Sciatic nerve (tissue), 2 donors: ENCODE measurements at regions not wholly inside any gene's neighbourhood (a gene's known extent, or its start where the extent isn't known, plus 50 kb on each side); places are given as distances from the start of the nearest gene placed in this dataset.

Experiments
- ATAC-seq: fragments of 200-7000 bp; cut with Tn5 transposase; one replicate; pipeline ENCODE4 v1.9.1; 2020; ENCODE audit warnings: mild to moderate bottlenecking, moderate library complexity
- DNase-seq: peaks from one replicate; pipeline ENCODE4 v3.0.0-alpha.2; 2020; ENCODE audit warnings: low spot score
- intact Hi-C: fragments of 100-400 bp; cut with DNase I; formaldehyde crosslinking; loops from one replicate; pipeline ENCODE4 v1.14.2; 2022
- donor health status: DM: no; HTN: no; CAD: no.
- donor health status: DM: no; HTN: no; CAD: no.

DNA sequence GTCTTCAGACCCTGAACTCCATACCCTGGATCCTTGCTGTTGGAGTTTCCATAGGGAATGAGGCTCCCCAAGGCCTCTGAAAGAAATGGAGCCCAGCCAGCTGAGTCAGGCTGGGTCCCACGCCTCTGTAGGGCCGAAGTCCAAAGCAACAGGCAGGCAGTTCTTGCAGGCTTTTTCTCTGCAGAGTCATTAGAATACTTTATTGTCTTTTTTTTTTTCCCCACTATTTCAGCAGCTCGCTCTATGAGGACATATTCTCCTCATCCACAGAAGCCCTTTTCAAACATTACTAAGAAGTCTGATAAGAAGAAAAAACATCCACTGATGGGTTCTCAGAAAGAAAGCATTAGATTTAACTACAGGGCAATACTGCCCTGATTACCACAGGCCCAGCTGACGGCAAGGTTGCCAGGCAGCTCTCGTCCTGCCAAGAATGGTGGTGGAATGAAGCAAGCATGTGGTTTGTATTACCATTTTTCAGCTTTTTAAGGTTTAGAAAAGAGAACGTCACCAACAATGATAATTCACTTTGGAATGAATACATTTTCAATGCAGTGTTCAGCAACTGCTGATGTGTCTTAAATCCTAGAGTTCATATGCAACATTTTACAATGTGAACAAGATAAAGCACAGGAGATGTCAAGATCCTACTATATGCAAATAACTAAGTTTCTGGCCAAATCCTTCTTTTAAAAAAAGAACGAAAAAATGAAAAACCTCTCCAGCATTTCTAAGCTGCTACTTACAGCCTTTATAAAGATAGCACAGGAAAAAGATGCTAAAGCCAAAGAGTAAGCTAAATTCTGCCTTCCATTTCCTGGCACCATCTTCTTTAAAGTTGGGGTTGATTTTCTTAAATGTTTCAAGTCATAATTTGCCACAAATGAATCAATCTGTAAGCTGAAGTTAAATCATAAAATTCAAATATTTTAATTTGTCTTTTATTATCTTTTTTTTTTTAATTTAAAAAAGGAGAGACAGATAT is 223.6 kb upstream of the CITED2 start:
- ATAC-seq (peak; percentile 87), DNase-seq (peak; percentile 73)
- intact Hi-C loops, result no loop called here

DNA sequence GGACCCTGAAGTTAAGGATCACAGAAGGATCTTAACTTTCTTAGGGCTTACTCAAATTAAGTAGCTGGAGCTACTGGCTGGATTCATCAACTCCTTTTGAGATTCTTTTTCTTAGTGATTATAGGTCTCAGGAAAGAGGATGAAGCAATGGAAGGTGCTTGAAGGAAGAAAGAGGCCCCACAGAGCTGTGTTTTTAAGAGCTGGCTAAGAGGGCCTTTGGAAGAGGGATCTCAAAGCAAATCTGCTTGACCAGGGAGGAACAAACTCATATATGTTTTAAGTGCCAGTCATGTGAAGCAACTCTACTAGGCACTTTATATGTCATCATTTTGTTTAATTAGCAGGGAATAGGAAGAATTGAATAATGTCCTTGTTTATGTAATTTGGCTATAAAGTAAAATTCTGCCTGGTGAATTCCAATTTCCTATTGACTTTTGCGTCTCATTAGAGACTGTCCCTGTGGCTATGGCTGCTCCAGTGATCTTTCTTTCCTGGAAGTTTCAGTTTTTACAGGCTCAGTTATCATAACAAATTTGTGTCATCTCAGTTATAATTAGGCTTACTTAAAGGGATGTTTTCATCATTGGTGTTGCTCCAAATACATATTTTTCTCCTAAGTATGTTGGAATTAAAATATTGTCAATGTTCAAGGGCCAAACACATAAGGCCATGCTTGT is 222.8 kb upstream of the CITED2 start:
- ATAC-seq (peak; percentile 53), DNase-seq (no peak)
- intact Hi-C loops, result no loop called here

DNA sequence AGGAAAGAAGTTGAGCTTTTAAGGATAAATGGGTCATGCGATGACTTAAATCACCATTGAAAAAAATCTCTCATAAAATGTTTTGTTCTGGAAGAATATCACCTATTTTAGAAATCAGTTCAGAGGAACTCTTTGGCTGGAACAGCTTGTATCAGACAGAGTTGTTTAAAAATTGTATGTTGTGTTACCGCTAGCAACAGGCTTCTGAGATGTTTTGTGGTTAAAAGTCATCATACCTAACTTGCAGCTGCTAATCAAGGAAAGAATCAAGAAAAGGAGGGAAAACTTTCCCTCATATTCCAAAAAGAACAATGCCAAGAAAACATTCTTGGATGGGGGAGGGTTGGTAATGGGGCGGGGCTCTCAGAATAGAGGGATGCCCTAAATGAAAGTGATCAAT is 220.7 kb upstream of the CITED2 start:
- intact Hi-C loops, result no loop called here
- DNase-seq (no peak), ATAC-seq (no peak)

DNA sequence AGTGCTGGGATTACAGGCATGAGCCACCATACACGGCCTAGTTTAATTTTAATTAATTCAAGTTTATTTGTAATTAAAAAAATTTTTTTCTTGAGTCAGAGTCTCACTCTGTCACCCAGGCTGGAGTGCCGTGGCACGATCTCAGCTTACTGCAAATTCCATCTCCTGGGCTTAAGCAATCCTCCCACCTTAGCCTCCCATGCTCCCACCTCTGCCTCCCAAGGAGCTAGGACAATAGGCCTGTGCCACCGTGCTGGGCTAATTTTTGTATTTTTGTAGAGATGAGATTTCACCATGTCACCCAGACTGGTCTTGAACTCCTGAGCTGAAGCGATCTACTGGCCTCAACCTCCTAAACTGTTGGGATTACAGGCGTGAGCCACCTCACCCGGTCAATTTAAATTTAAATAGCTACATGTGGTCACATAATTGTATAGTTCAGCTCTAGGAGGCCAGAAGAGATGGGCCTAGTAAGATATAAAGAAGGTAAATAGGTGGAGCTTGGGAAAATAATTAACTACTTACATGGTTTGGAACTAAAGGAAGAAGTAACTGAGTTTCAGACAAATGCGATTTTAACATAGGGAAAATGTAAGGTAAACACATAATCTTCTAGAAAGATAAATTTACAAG is 220.0 kb upstream of the CITED2 start:
- ATAC-seq (no peak), DNase-seq (no peak)
- intact Hi-C loops, result no loop called here

DNA sequence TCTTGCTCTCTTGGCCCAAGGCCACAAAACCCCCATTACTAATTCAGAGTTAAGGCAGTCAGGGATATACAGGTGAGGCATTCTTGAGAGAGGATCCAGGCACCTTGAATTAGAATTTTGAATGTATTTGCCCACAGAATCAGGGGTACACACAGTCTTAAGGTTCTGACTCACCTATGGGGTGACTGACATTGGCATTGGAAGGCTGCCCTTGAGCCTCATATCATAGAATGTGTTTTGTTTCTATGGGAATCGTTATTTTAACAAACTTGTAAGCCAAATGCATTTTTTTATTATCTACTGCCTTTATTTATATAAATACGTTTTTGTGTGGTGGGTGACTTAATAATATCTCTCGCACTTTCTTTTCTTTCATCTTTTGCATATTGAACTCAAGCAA is 218.6 kb upstream of the CITED2 start:
- intact Hi-C loops, result no loop called here
- ATAC-seq, result no peak
- no peak for DNase-seq

DNA sequence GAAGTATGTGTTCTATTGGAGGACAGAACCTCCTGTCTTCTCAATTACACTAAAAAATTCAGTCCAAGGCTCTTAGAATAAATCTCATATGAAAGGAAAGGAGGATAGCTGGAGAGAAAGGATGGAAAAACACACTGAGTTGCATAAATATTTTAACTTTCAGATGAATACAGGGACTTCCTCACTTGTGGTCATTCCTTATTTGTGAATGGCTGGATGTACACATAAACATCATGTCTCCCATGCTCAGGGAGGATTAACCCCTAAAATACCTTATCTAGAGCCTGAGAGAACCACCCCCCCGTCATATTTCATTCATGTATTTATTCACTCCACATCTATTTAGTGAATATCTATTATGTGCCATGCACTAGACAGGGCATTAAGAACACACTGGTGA is 217.6 kb upstream of the CITED2 start:
- intact Hi-C loops, result no loop called here
- DNase-seq (no peak), ATAC-seq (no peak)

DNA sequence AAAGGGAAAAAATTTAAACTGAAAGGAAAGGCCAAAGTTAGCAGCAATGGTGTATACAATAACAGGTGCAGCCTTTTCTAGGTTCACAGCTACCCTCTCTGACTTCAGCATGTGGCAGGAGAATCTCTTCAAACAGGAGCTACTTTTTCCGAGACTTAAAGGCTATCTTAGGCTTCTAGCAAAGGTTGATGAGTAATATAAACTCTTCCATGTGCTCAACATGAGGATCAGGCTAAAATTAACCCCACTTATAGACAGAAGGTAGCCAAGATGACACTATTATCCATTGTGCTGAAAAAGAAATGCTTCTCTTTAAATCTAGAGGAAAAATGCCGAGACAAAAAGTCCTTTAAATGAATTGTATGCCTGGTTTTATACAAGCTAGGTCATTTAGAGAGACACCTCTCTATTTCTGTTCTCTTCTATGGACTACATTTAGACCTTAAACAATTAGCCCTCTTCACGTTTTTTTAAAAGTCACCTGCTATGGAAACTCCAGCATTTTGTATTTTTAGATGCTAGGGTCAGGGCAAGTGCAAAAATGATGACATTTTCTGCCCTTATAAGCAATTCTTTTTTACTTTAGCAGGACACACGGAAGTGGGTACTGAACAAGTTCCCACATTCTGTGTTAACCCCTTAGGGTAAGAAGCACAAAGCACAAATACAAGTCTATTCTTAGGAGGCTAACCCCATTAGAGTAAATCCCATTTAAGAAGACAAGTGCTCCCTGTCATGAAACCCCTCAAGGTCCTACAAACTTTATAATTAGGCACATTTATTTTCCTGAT is 216.8 kb upstream of the CITED2 start:
- no peak for DNase-seq
- intact Hi-C loops, result no loop called here
- no peak for ATAC-seq

DNA sequence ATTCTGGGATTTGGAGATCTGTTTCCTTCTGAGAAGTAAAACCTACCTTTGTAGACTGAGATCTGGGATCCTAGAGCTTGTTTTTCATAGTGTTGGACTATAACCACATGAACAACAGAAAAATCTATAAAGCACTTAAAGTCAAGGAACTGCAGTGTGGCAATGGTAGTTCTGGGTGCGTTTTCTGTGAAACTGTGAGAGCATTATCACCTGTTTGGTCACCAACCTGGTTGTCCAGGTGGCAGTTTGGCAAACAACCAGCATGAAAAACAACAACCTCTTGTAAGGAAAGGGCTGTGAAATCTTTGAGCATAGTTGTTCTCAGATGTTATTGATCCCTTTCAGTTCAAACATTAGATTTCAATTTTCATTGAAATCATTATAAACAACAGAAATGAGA is 215.8 kb upstream of the CITED2 start:
- DNase-seq (no peak), ATAC-seq (no peak)
- intact Hi-C loops, result no loop called here

DNA sequence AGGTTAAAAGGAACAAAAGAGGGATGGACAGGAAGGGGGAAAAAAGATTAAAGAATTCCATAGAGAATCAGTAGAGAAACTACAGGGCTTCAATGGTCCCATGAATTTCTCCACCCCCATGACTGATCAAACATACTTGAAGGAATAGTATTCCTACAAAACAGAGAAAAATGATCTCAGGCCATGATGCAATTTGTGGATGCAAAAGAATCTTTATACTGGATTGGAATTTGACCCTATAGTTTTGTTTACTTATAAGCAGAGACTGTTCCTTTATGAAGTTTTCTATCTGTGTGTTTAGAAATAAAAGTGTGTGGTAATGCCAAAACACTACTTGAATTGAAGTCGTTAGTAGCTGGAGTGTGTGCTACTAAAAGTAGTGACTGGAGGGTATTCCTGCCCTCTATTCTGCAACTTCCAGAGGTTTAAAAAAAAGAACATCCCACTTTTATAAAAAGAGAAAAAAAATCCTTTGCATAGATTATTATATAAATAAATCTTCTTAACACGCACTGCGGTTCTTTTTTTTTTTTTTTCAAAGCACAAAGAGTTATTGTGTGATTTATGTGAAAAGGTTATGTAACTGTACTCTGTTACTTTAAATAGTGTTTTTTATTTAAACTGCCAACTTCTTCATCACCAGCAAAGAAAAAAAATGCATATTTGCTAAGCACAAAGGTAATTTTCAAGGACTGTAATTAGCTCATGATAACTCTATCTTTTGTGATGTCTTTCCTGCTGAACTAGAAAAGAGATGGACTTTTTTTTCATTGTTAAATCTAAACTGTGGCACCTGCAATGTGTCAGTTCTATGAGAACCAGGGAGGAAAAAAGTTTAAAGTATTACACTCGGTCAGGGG is 214.5 kb upstream of the CITED2 start:
- DNase-seq (no peak), ATAC-seq (no peak)
- intact Hi-C loops, result no loop called here

DNA sequence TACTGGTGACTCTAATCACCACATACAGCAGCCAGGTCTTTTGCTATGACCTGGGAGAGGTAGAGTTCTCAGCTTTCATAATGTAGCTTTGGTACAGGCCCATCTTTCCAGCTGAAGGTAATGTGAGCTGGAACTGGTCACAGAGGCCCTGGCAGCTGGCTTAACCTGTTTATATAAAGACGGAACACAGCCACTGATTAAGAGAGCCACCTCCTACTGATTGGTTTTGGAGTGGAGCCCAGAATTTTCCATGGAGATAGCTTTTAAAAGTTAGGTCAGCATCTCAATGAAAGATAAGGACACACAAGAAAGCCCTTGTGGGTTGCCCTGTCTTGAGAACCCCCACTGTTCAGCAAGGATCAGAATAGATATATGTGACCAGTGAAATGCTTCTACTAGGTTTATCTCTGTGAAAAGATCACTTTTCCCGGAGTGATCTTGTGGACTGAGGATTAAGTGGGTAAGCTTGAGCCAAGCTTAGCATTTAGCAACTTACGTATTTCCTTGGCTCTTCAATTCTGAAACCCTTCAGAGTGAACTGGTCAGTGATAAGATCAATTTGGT is 213.7 kb upstream of the CITED2 start:
- DNase-seq (no peak), ATAC-seq (peak; percentile 44)
- intact Hi-C loops, result no loop called here

DNA sequence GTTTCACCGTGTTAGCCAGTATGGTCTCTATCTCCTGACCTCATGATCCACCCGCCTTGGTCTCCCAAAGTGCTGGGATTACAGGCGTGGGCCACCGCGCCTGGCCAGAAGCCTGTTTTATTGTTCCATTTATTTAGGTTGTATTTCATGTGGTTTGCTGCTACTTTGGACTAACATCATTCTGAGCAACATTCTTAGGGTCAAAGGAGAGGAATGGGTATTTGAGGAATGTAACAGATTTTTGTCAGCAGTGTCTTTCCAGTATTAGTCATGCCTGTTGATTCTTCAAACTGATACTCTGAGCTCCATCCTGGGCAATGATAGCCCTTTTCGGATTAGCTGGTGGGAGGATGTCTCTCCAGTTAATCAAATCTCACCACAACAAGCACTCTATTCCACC is 213.0 kb upstream of the CITED2 start:
- no peak for DNase-seq
- peak; percentile 31 for ATAC-seq
- intact Hi-C loops, result no loop called here

DNA sequence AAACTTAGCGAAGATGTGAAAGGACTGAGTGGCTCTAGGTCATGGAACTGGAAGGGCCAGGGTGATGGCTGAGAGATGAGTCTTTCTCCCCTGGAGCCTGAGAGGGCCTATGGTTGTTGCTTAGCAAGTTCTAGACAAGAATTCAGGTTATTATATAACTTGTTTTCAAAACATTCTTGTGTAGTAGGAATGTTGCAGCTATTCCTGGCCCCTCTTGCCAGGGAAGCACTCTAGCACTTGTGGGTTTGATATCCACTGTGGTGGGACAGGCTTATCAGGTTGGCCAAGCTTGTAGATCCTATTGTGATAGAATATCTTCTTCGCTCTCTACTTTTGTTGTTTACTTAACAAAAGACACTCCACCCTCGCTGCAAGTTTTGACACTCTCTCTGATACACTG is 211.8 kb upstream of the CITED2 start:
- DNase-seq, result no peak
- ATAC-seq, result no peak
- intact Hi-C loops, result no loop called here

DNA sequence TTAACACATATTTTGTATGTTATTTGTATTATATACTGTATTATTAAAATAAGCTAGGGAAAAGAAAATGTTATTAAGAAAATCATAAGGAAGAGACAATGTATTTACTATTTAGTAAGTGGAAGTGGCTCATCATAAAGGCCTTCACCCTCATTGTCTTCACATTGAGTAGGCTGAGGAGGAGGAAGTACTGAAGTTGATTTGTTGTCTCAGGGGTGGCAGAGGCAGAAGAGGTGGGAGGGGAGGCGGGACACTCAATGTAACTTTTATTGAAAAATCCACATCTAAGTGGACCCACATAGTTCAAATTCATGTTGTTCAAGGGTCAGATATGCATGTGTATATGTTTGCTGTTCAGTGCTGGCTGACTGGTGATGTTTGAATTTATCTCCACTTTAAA is 210.2 kb upstream of the CITED2 start:
- no peak for DNase-seq
- intact Hi-C loops, result no loop called here
- ATAC-seq, result no peak

DNA sequence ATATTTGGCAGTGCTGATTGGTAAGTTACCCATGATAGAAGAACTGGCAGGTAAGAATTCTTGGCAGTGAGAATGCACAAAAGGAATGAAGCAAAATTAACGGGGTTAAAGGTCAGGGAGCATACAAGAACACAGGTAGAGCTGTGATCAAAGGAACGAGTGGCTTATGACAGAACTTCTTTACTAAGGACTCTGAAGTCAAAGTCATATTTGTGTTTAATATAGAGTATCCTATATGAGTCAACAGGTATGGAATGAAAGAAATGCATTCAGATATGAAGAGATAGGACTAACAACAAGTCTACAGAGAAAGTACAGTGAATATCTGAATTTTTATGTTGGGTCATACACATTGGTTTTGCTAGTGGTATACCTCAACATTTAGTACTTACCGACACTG is 209.0 kb upstream of the CITED2 start:
- DNase-seq (no peak), ATAC-seq (no peak)
- intact Hi-C loops, result no loop called here

DNA sequence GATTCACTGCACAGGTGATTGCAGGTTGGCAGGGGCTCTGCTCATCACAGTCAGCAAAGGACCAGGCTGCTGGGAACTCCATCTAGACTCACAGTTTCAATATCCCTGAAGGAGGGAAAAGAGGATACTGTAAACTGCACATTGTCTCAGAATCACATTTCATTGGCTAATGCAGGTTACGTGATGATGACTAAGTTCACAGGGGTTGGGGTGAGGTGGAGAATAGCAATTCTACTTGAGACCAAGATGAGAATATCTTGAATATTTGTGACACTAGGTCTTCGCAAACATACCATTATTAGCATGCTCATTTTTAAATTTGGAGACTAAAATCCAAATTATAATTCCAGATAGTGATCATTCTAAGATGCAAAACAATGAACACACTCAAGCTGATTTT is 208.5 kb upstream of the CITED2 start:
- intact Hi-C loops, result no loop called here
- no peak for DNase-seq
- ATAC-seq, result no peak

DNA sequence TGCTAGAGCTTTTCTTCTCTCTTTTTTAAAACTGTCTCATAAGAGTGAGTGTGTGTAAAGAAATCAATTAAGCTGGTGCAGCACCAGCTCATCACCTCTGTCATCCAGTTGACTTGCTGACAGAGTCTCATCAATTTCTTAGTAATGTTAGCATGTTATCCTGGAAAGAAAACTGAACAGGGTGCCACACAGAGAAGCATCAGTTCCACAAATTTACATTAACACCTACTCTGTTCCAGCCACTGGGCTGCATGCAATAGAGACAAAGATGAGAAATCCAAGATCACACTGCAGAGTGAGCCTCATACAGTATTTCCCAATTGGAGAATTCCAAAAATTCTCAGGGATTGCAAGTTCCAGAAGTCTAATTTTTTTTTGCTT is 207.0 kb upstream of the CITED2 start:
- intact Hi-C loops, result no loop called here
- ATAC-seq (no peak), DNase-seq (no peak)

DNA sequence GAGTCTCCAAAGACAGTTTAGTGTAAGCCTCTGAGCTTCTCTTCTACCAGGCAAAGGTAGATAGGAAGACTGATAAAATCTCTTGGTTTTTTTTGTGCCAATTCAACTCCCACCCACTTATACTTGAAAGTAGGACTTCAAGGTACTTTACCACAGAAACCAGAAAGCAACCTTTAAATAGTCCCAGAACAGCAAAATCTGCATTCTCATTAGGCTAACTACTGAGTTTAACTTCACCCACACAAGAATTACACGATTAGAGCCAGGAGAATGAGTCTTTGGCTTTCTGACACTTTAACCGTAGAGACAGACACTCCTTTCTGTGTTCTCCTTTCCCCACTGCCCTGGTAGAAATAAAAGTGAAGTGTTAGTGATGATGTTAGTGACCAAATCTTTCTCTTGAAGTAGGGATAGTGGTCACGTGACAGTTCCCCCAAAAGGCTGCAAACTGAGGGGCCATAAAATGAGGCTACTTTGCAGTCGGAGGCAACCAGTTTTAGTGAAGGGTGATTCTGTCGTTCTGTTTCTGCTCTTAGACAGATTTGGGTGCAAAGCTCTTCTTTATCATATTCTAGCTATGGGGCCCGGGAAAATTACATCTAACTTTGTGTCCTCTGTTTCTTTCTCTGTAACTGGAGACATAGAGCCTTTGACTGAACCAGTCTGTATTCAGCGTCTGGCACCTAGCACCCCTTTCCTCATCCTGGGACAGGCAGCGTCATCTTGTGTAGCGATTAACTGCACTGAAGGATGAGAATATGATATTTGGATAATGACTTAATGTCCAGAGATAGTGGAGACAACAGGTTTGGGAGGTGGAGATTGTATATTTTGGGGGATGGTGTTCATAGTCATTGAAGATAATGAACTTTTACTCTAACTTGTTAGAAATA is 206.4 kb upstream of the CITED2 start:
- intact Hi-C loops, result no loop called here
- DNase-seq (no peak), ATAC-seq (no peak)
